K562 (cell line): ENCODE measurements at regions not wholly inside any gene's neighbourhood (a gene's known extent, or its start where the extent isn't known, plus 50 kb on each side); places are given as distances from the start of the nearest gene placed in this dataset.

ENCODE experiments used
- AFF1 ChIP-seq, 2 experiments: fragments of 450-650 bp; IDR thresholded peaks; 2 replicates each; pipeline ENCODE4 v1.6.1; 2018; ENCODE audit warnings: mild to moderate bottlenecking in 2 of 2, low read depth in 1 of 2; ENCODE audit not compliant: partially characterized antibody in 2 of 2
- ATF7 ChIP-seq: fragments of 450-650 bp; IDR thresholded peaks from 2 replicates; pipeline ENCODE4 v1.7.1; 2014; ENCODE audit warnings: mild to moderate bottlenecking, moderate library complexity
- CC2D1A ChIP-seq: fragments of 450-650 bp; IDR thresholded peaks from 2 replicates; pipeline ENCODE4 v1.6.1; 2017; ENCODE audit warnings: mild to moderate bottlenecking
- CHD4 ChIP-seq: fragments of 200-600 bp; sonication (generic); IDR thresholded peaks from 3 replicates; pipeline ENCODE4 v1.6.1; 2012; ENCODE audit warnings: low read depth, mild to moderate bottlenecking, mixed read lengths, low read length, inconsistent platforms; ENCODE audit not compliant: insufficient read depth, insufficient replicate concordance, poor library complexity, severe bottlenecking
- EHMT2 ChIP-seq: fragments of 450-650 bp; IDR thresholded peaks from 2 replicates; pipeline ENCODE4 v1.6.1; 2018; ENCODE audit warnings: antibody characterized with exemption
- ELK1 ChIP-seq: sonication (generic); formaldehyde crosslinking; IDR thresholded peaks from 2 replicates; pipeline ENCODE4 v1.8.1; 2022; ENCODE audit warnings: missing genetic modification reagents
- KLF6 ChIP-seq: fragments of 250-450 bp; sonication (Bioruptor Pico); IDR thresholded peaks from 2 replicates; pipeline ENCODE4 v1.4.0; 2020; ENCODE audit warnings: mild to moderate bottlenecking, moderate library complexity, borderline replicate concordance
- MAX ChIP-seq: sonication (generic); formaldehyde crosslinking; IDR thresholded peaks from 2 replicates; pipeline ENCODE4 v1.9.0; 2022; ENCODE audit warnings: mild to moderate bottlenecking, missing genetic modification reagents
- POLR2A ChIP-seq: fragments of 450-650 bp; conservative IDR thresholded peaks from 2 replicates; pipeline ENCODE4 v1.6.1; 2016
- SIRT6 ChIP-seq: IDR thresholded peaks from one replicate; pipeline ENCODE4 v1.6.1; 2012; ENCODE audit warnings: low read depth, mild to moderate bottlenecking, control low read depth, inconsistent platforms, low read length, moderate library complexity
- TAF7 ChIP-seq: fragments of 450-650 bp; IDR thresholded peaks from 2 replicates; pipeline ENCODE4 v1.6.1; 2016; ENCODE audit warnings: missing genetic modification characterization, missing compliant biosample characterization
- VEZF1 ChIP-seq: fragments of 200-800 bp; sonication (Bioruptor generic); IDR thresholded peaks from 2 replicates; pipeline ENCODE4 v1.6.1; 2017; ENCODE audit warnings: missing genetic modification characterization, missing compliant biosample characterization
- ZNF121 ChIP-seq: sonication (generic); formaldehyde crosslinking; conservative IDR thresholded peaks from 2 replicates; pipeline ENCODE4 v1.8.0; 2022; ENCODE audit warnings: missing genetic modification reagents
- ZNF449 ChIP-seq: fragments of 250-450 bp; sonication (Bioruptor Pico); IDR thresholded peaks from 2 replicates; pipeline ENCODE4 v1.8.0; 2022; ENCODE audit warnings: moderate library complexity, mild to moderate bottlenecking, inconsistent platforms

GRCh38 chr6:26205625-26206574, 118.7 kb downstream of the HFE start (continued):
- 0 out of 2 replicates have a peak, but pooled peaks have one; percentile 6 for TF ChIP-seq VEZF1 (CRISPR knock-in tag)
- TF ChIP-seq ATF7 = peak; percentile 97
- 0 out of 2 replicates have a peak, but pooled peaks have one; percentile 17 for TF ChIP-seq ZNF449 (CRISPR knock-in tag)
- TF ChIP-seq TAF7 (tag) = no peak
- TF ChIP-seq SIRT6 = no peak
- TF ChIP-seq AFF1 (IDR thresholded peaks at IDR 0.05; ENCODE audit: low read depth in 1 of 2, partially characterized antibody in 2 of 2) = peak in 1 of 2 experiments; percentile 82
- TF ChIP-seq MAX (CRISPR knock-in tag) = no peak
- no peak for TF ChIP-seq ELK1 (CRISPR knock-in tag)
- peak; percentile 79 for TF ChIP-seq POLR2A
- TF ChIP-seq CC2D1A = peak; percentile 98
- TF ChIP-seq KLF6 (CRISPR knock-in tag) = no peak
- no peak for TF ChIP-seq ZNF121 (CRISPR knock-in tag)
- TF ChIP-seq CHD4 = no peak
- 0 out of 2 replicates have a peak, but pooled peaks have one; percentile 8 for TF ChIP-seq EHMT2
